ENCODE measurements at regions not wholly inside any gene's neighbourhood (a gene's known extent, or its start where the extent isn't known, plus 50 kb on each side); places are given as distances from the start of the nearest gene placed in this dataset.

GRCh38 chr2:5528706-5529105, 163.5 kb upstream of the SOX11 start:
- Histone ChIP-seq H3K27me3 (replicated peaks in 1 of 2; ENCODE audit: control insufficient read depth in 2 of 2, insufficient read depth in 2 of 2, low read length in 1 of 2) (no peaks in the 10 kb centered on the region), H4K20me1 (ENCODE audit: control insufficient read depth, insufficient read depth) (no peaks in the 10 kb centered on the region), H3K9me3 (replicated peaks; ENCODE audit: control insufficient read depth, insufficient read depth, low read length) (no peaks in the 10 kb centered on the region), H3K4me1 (ENCODE audit: control insufficient read depth, insufficient read depth, low read length) (no peaks in the 10 kb centered on the region), H3K36me3 (ENCODE audit: control insufficient read depth in 2 of 2, insufficient read depth in 2 of 2, low read length in 1 of 2) (no peaks in the 10 kb centered on the region), H3K9ac (ENCODE audit: control insufficient read depth, insufficient read depth, low read length) (no peak overlapping the region), H3K27ac (ENCODE audit: control insufficient read depth, insufficient read depth) (no peak overlapping the region), H3K4me3 (no peak overlapping the region), H2AFZ (ENCODE audit: control insufficient read depth, low read depth, low read length) (no peak overlapping the region), H3K4me2 (ENCODE audit: control insufficient read depth, insufficient read depth) (no peak overlapping the region), H3K79me2 (ENCODE audit: control insufficient read depth, insufficient read depth, low read length) (no peaks in the 10 kb centered on the region)
- ATAC-seq (no peak), FAIRE-seq (no peak), DNase-seq (ENCODE audit: low read depth, low spot score) (no peak)
- in situ Hi-C loops (cut with MboI) (no loop called here), intact Hi-C loops (cut with micrococcal nuclease; ENCODE audit: unreplicated experiment) (no loop called here)
- CTCF ChIA-PET = interaction anchor here (0.6 kb wide), 1 partner anchor 15 kb away, joined by 4 read pairs; no protein-coding TSS in a partner anchor
- 77% methylated on average over 8 of the region's 8 CpGs for WGBS (ENCODE audit: insufficient coverage, insufficient replicate concordance, low lambda C conversion rate, missing lambda C conversion rate)
- TF ChIP-seq SRF (IDR thresholded peaks at IDR 0.05; ENCODE audit: low read depth in 2 of 2, low read length in 2 of 2) (no peak), BRCA1 (IDR thresholded peaks at IDR 0.05; ENCODE audit: low read depth, low read length) (no peak), SMAD1 (IDR thresholded peaks at IDR 0.05; ENCODE audit: low read depth, partially characterized antibody) (no peak), SUPT20H (IDR thresholded peaks at IDR 0.05; ENCODE audit: borderline replicate concordance, control insufficient read depth, low read depth, low read length) (no peak)
- TF ChIP-seq, protein P1, sequence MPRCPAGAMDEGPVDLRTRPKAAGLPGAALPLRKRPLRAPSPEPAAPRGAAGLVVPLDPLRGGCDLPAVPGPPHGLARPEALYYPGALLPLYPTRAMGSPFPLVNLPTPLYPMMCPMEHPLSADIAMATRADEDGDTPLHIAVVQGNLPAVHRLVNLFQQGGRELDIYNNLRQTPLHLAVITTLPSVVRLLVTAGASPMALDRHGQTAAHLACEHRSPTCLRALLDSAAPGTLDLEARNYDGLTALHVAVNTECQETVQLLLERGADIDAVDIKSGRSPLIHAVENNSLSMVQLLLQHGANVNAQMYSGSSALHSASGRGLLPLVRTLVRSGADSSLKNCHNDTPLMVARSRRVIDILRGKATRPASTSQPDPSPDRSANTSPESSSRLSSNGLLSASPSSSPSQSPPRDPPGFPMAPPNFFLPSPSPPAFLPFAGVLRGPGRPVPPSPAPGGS (IDR thresholded peaks at IDR 0.05; ENCODE audit: borderline replicate concordance, insufficient read depth, low read depth, low read length, poor library complexity, severe bottlenecking) = no peak
- SMC1A ChIA-PET (ENCODE audit: uncharacterized antibody, unreplicated experiment) = no interaction called here
- POLR2A ChIA-PET = no interaction called here
- RAD21 ChIA-PET (ENCODE audit: unreplicated experiment) = no interaction called here
- BruUV-seq (replicated peaks) = no TSS peak

DNA sequence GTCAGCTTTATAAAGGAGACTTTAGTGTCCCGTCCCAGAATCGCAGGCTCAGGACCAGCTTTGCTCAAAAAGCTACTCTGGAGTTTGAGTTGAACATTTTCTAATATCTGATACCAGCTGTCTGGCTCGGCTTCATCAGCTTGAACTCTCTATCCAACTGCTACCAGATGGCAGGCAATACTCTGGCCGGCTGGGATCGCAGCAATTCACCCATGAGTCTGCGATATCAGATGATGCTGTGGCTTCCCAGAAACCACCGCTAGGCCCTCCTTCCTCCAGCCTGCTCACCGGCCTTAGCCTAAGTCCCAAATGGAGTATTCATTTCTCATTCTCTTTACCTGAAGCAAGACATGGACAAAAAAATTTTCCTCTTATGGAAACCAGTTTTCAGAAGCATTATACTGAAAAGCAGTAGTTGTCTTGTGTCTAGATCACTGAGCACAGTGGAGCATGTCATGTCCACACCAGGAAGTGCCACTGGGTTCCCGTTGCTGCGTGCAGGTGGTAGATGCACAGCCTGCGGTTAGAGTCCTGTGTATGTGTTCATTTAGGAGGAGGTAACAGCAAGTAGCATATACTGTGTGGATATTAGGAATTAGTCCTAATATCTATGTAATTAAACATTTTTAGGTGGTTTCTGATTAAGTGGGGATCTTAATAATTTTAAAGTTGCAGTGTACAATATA, 162.0 kb upstream of the SOX11 start:
- no peak overlapping the region for H3K9ac ChIP-seq (ENCODE audit: control insufficient read depth, insufficient read depth, low read length)
- POLR2A ChIA-PET = no interaction called here
- no peak for ATAC-seq
- FAIRE-seq = no peak
- RAD21 ChIA-PET (ENCODE audit: unreplicated experiment) = no interaction called here
- no peaks in the 10 kb centered on the region for H3K79me2 ChIP-seq (ENCODE audit: control insufficient read depth, insufficient read depth, low read length)
- H3K27me3 ChIP-seq (replicated peaks in 1 of 2; ENCODE audit: control insufficient read depth in 2 of 2, insufficient read depth in 2 of 2, low read length in 1 of 2) = no peaks in the 10 kb centered on the region
- H3K36me3 ChIP-seq (ENCODE audit: control insufficient read depth in 2 of 2, insufficient read depth in 2 of 2, low read length in 1 of 2) = no peaks in the 10 kb centered on the region
- no peak for DNase-seq (ENCODE audit: low read depth, low spot score)
- no peaks in the 10 kb centered on the region for H3K4me1 ChIP-seq (ENCODE audit: control insufficient read depth, insufficient read depth, low read length)
- no peaks in the 10 kb centered on the region for H3K9me3 ChIP-seq (replicated peaks; ENCODE audit: control insufficient read depth, insufficient read depth, low read length)
- no TSS peak for BruUV-seq (replicated peaks)
- in situ Hi-C loops (cut with MboI) = no loop called here
- H4K20me1 ChIP-seq (ENCODE audit: control insufficient read depth, insufficient read depth) = no peaks in the 10 kb centered on the region
- no peak overlapping the region for H2AFZ ChIP-seq (ENCODE audit: control insufficient read depth, low read depth, low read length)
- no peak overlapping the region for H3K27ac ChIP-seq (ENCODE audit: control insufficient read depth, insufficient read depth)
- WGBS (ENCODE audit: insufficient coverage, insufficient replicate concordance, low lambda C conversion rate, missing lambda C conversion rate) = 22% methylated on average over 11 of the region's 11 CpGs
- H3K4me3 ChIP-seq = no peak overlapping the region
- no peak overlapping the region for H3K4me2 ChIP-seq (ENCODE audit: control insufficient read depth, insufficient read depth)
- intact Hi-C loops (cut with micrococcal nuclease; ENCODE audit: unreplicated experiment) = no loop called here
- CTCF ChIA-PET = no interaction called here
- SMC1A ChIA-PET (ENCODE audit: uncharacterized antibody, unreplicated experiment) = no interaction called here
- TF ChIP-seq, protein P1 (IDR thresholded peaks at IDR 0.05; ENCODE audit: borderline replicate concordance, insufficient read depth, low read depth, low read length, poor library complexity, severe bottlenecking) = no peak
- TF ChIP-seq LARP7 (IDR thresholded peaks at IDR 0.05) (no peak), KAT2A (conservative IDR thresholded peaks at IDR 0.05; ENCODE audit: control insufficient read depth, low read depth, low read length) (no peak), ESRRA (IDR thresholded peaks at IDR 0.05; ENCODE audit: low read length) (no peak), CHD2 (IDR thresholded peaks at IDR 0.05; ENCODE audit: borderline replicate concordance, low read depth, low read length) (no peak)
- TF ChIP-seq, protein P2, sequence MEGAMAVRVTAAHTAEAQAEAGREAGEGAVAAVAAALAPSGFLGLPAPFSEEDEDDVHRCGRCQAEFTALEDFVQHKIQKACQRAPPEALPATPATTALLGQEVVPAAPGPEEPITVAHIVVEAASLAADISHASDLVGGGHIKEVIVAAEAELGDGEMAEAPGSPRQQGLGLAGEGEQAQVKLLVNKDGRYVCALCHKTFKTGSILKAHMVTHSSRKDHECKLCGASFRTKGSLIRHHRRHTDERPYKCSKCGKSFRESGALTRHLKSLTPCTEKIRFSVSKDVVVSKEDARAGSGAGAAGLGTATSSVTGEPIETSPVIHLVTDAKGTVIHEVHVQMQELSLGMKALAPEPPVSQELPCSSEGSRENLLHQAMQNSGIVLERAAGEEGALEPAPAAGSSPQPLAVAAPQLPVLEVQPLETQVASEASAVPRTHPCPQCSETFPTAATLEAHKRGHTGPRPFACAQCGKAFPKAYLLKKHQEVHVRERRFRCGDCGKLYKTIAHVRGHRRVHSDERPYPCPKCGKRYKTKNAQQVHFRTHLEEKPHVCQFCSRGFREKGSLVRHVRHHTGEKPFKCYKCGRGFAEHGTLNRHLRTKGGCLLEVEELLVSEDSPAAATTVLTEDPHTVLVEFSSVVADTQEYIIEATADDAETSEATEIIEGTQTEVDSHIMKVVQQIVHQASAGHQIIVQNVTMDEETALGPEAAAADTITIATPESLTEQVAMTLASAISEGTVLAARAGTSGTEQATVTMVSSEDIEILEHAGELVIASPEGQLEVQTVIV (IDR thresholded peaks at IDR 0.05; ENCODE audit: borderline replicate concordance, partially characterized antibody) = no peak

Data from GM12878 (cell line).